ENCODE measurements at regions not wholly inside any gene's neighbourhood (a gene's known extent, or its start where the extent isn't known, plus 50 kb on each side); places are given as distances from the start of the nearest gene placed in this dataset.

GRCh38 chr1:185531838-185532237 is 202.4 kb upstream of the HMCN1 start:
- no peak overlapping the region for H3K23ac ChIP-seq (ENCODE audit: insufficient read length, low read depth, low read length)
- peaks cover 11% of the 10 kb centered on the region; the same call in 1 of the 2 replicates for H3K4me1 ChIP-seq (ENCODE audit: insufficient read depth, low read length)
- H4K8ac ChIP-seq (replicated peaks; ENCODE audit: insufficient read length, low read depth, low read length) = no peak overlapping the region
- no peak overlapping the region for H3T11ph ChIP-seq (ENCODE audit: low read length)
- H3K9ac ChIP-seq (ENCODE audit: extremely low read depth, insufficient read length, low read length) = no peak overlapping the region
- Mint-ChIP-seq H3K4me1 (peaks cover 15 to 18% of the 10 kb centered on the region in 2 experiments), H3K9me3 (no peaks in the 10 kb centered on the region), H3K36me3 (ENCODE audit: insufficient read depth in 1 of 3, low read depth in 3 of 3) (peaks cover 0 to 2% (median 0%) of the 10 kb centered on the region in 3 experiments; a peak in 2 of 7 replicates), H3K27me3 (ENCODE audit: low read depth) (peaks cover 1% of the 10 kb centered on the region; the same call in 1 of the 2 replicates), H3K4me3 (peak overlapping the region in 1 of 2 experiments; percentile 7; a peak in 2 of 5 replicates), H3K27ac (peak overlapping the region in 2 of 3 experiments; percentile 0 to 1; a peak in 2 of 7 replicates)
- H2AFZ ChIP-seq (ENCODE audit: low read length) = no peak overlapping the region
- no peak overlapping the region for H3K4me2 ChIP-seq (ENCODE audit: insufficient read depth, insufficient read length, low read length)
- no peaks in the 10 kb centered on the region for H3K79me1 ChIP-seq (ENCODE audit: insufficient read depth, low read depth, low read length, poor library complexity, severe bottlenecking)
- no peaks in the 10 kb centered on the region for H3K9me3 ChIP-seq (ENCODE audit: control insufficient read depth, low read depth, low read length)
- H3K14ac ChIP-seq (ENCODE audit: insufficient read depth, low read length) = no peak overlapping the region
- no peak for TF ChIP-seq CTCF (conservative IDR thresholded peaks at IDR 0.05)
- H3K23me2 ChIP-seq (ENCODE audit: insufficient read length, low read depth, low read length, poor library complexity, severe bottlenecking) = no peaks in the 10 kb centered on the region
- no peak overlapping the region for H2BK12ac ChIP-seq (ENCODE audit: insufficient read length, low read depth, low read length)
- WGBS (ENCODE audit: extremely low coverage, insufficient read length, low lambda C conversion rate) = no CpG with 5 or more reads among the region's 4 CpGs
- no peak overlapping the region for H3K56ac ChIP-seq (ENCODE audit: insufficient read length, low read depth, low read length)
- H2BK5ac ChIP-seq (ENCODE audit: insufficient read length, low read length) = no peak overlapping the region
- H3K4ac ChIP-seq (ENCODE audit: low read depth, low read length) = no peak overlapping the region
- H4K5ac ChIP-seq (ENCODE audit: insufficient read length, low read depth, low read length) = no peak overlapping the region
- no peak for DNase-seq
- H4K20me1 ChIP-seq (ENCODE audit: control insufficient read depth, insufficient read depth, insufficient read length) = no peaks in the 10 kb centered on the region
- H2BK120ac ChIP-seq (ENCODE audit: low read depth, low read length, poor library complexity, severe bottlenecking) = no peak overlapping the region
- H3K18ac ChIP-seq (ENCODE audit: insufficient read length, low read depth, low read length) = no peak overlapping the region
- no peaks in the 10 kb centered on the region for H3K27me3 ChIP-seq (ENCODE audit: insufficient read depth, low read length)
- no peak overlapping the region for H3K27ac ChIP-seq (ENCODE audit: insufficient read length, low read depth, low read length)
- H4K91ac ChIP-seq (ENCODE audit: insufficient read length, low read depth, low read length) = no peak overlapping the region
- no peak overlapping the region for H2AK5ac ChIP-seq (ENCODE audit: insufficient read length, low read length)
- no peaks in the 10 kb centered on the region for H3K79me2 ChIP-seq (ENCODE audit: insufficient read depth, low read length)
- H2BK20ac ChIP-seq (ENCODE audit: low read depth, low read length, poor library complexity, severe bottlenecking) = no peak overlapping the region
- no peak overlapping the region for H2BK15ac ChIP-seq (ENCODE audit: low read depth, low read length)

Data from H9 (cell line).